HS-27A (cell line): ENCODE measurements at regions not wholly inside any gene's neighbourhood (a gene's known extent, or its start where the extent isn't known, plus 50 kb on each side); places are given as distances from the start of the nearest gene placed in this dataset.
"Not testable (repeated sequence)": the region's sequence is repeated elsewhere in the genome, so short reads cannot be mapped to it uniquely, and the experiment has no call there.

ENCODE experiments used
- DNase-seq: peaks from one replicate; pipeline ENCODE4 v3.0.0-alpha.2; 2012; ENCODE audit warnings: low read depth, missing footprints

DNA sequence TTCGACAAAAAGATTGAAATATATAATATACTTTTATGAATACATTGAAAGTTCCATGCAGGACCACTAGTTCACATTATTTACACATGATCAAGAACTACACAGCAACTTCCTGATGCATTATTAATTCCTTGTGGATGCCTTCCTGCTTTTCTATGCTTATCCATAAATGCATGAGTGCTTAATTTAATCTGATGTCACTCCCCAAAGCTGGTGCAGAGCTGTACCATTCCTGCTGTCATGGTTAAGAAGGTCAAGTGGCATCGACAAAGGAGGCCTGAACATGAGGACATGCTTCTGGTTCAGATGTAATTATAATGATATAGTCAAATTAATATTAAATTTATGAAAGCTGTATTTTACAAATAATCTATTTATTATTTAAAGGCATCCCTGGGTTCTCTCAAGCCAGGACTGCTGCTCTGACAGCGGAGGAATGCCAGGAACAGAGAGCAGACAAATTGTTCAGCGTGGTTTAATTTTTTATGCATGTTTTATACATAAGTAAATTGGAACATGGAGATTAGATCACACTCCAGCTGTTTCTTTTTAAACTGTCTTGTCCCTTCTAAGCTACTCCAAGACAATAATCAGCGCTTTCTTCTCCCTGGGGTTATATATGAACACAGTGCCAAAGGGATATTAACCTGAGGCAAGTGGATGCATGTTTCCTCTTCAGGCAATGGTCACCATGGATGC, 307.3 kb upstream of the CNTNAP5 start:
- no peak for DNase-seq

DNA sequence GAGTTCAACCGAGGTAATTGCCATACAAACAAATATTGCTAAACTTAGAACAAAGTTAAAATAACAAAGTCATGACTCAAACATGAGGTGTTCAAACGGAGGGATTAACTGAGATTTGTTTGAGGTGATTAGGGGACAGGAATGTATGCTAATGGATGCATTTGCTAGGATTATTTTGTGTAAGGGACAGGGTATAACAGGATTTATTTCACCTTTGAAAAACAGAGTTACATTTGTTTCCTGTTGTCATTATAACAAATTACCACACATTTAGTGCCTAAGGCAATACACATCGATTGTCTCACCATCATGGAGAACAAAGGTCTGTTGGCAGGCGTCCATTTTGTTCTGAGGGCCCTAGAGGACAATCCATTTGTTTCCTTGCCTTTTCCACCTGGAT, 304.3 kb upstream of the CNTNAP5 start:
- DNase-seq, result no peak

DNA sequence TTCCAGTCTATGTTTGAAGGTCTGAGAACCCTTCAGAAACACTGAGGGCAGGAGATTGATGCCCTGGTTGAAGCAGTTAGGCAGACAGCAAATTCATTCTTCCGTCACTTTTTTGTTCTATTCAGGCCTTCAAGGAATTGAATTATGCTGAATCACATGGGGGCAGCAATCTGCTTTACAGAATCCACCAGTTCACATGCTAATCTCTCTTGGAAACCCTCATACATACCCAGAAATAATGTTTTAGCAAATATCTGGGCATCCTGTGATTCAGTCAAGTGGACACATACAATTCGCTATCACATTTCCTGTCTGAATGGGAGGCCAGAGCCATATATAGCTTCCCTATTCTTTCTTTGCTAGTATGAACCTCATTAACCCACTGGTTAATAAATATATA, 301.4 kb upstream of the CNTNAP5 start:
- no peak for DNase-seq

DNA sequence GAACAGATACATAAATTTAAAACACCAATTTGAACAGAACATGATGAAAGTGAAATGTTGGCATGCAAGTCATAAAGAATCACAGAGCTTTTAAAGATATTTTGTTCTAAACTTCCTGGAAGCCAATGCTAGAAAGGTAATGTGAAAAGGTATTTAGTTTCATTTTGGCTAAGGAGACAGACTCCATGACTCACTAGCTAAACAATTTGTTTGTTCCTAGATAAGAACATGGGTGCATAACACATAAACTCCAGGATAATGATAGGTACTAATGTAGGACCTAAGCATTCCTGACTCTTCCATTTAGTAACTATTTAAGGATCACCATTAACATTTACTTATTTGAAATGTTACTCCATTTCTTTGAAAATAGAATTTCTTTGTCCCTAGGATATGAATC, 292.5 kb upstream of the CNTNAP5 start:
- DNase-seq, result no peak

DNA sequence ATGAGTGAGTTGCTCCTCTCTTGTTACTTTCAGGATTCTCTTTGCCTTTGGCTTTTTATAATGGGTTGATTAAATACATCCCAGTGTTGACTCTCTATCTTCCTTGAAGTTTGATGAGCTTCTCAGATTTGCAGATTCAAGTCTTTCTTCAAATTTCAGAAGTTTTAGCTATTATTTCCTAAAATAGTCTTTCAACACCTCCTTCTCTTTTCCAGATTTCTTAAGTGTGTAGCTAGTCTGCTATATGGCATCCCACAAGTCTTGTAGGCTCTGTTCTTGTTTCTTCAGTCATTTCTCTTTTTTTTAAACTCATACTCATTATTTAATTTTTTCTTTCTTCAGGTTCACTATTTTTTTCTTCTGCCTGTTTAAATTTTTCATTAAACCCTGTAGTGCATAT, 287.7 kb upstream of the CNTNAP5 start:
- no peak for DNase-seq

DNA sequence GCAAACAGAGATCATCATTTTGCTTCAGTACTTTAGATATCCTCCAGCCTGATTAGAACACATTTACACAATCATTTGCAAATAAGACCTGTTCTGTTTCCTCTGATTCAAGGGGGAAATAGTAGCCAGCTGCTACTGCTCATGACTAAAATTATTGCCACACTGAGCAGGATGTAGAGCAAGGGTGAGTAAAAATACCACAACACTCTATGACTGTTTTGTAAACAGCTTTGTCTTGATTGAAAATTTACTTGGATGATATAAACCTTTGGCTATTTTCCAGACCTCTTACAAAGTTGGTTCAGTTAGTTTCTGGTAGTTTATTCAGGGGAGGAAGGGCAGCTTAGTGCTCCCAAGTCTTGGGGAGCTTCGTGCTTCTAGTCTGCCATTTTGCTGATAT, 286.4 kb upstream of the CNTNAP5 start:
- no peak for DNase-seq

DNA sequence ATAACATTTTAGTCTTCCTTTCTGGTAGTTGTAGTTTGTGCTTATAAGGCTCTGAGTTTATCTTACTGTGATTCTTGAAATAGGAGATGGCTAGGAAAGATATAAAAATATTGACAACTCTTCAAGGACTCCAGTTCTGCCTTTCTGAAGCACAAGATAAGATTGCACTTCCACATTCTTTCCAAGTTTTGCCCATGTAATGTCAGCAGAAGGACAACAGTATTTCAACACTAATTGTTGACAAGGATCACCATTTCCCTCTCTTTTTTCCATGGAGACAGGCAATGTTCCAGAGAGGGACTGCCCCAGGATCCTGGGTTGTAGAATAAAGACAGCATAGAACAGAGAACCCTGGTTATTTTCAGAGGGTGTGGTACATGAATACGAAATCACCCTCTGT, 279.1 kb upstream of the CNTNAP5 start:
- DNase-seq, result no peak

DNA sequence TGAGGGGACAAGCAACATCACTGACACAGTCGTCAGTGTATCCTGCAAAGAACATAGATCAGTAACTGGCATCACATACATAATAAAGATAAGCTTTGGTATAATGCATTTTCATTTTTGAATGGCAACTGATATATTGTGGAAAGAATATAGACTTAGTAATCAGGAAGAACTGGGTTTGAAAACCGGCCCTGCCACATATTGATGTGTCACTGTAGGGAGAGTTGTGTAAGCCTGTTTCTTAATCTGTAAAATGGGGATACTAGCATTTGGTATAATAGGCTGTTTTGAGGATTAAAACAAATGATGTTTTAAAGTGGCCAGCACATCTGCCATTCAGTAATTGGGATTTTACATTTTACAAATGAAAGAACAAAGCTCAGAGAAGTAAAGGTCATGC, 277.8 kb upstream of the CNTNAP5 start:
- no peak for DNase-seq

DNA sequence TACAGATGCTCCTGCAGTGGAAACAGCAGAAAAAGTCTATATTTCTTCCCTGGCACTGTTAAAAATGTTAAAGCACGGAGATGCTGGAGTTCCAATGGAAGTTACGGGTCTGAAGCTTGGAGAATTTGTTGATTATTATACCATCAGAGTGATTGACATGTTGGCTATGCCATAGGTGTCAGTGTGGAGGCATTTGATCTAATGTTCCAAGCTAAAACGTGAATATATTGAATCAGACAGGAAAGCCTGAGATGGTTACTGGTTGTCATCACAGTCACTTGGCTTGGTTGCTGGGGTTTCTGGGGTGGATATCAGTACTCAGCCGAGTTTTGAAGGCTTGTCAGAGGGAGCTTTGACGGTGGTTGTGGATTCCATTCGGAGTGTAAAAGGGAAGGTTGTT, 262.9 kb upstream of the CNTNAP5 start:
- DNase-seq, result no peak

DNA sequence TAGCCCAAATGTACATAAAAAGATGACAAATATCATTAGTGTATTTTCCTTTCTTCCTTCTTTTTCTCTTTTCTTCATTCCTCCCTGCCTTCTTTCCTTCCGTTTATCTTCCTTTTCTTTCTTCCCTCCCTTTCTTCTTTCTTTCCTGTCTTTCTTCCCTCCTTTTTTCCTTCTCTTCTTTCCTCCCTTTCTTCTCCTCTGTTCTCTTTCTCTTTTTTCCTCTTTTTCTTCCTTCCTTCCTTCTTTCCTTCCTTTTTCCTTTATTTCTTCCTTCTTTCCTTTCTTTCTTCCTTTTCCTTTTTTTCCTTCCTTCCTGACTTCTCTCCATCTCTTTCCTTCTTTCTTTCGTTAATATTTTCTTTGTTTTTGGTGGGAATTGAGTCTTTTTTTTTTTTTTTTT, 256.9 kb upstream of the CNTNAP5 start:
- no peak for DNase-seq

DNA sequence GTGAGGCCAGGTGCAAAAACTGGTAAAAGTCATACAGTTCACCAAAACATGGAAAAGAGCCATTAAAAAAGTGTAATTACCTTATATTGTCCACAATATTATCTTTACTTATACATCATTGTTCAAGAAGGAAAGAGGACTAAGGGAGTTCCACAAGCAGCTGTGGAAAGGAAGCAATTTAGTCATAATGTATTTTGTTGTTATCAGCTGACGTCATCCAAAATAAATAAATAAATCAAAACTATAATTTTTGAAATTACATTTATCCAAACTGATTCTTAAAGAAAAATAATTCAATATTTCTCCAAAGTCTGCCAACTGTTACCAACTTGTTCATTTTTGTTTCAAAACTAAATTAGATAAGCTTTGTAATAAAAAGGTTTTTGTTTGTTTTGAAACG, 256.1 kb upstream of the CNTNAP5 start:
- DNase-seq, result no peak

DNA sequence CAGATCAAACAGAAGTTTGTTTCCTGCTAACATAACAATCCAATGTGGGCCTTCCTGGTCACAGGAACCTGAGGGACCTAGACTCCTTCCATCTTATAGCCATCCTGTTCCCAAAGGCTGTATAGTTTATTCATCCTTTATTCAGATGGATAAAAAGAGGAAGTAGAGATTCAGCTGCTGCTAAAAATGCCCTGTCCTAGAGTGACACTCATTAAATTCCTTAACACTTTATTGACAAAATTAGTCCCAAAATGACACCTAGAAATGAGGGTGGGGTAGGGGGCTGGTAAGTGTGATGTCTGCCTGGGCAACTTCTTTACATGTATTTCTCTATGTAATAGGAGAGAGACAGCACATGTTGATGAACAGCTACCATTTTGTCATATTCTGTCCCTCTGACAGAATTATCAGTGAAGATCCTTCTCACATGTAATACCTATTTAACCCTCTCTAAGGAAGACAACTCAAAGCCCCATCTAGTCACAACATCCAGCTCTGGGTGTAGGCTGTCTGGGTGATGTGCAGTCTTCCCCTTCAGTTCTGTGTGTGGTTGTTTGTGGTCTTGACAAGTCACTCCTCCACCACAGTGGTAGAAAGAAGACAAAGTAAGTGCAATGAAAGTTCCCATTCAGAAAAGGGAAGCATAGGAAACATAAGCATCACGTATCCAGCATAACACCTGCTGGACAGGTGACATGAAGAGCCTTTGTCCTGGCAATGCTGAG, 253.9 kb upstream of the CNTNAP5 start:
- DNase-seq, result no peak

DNA sequence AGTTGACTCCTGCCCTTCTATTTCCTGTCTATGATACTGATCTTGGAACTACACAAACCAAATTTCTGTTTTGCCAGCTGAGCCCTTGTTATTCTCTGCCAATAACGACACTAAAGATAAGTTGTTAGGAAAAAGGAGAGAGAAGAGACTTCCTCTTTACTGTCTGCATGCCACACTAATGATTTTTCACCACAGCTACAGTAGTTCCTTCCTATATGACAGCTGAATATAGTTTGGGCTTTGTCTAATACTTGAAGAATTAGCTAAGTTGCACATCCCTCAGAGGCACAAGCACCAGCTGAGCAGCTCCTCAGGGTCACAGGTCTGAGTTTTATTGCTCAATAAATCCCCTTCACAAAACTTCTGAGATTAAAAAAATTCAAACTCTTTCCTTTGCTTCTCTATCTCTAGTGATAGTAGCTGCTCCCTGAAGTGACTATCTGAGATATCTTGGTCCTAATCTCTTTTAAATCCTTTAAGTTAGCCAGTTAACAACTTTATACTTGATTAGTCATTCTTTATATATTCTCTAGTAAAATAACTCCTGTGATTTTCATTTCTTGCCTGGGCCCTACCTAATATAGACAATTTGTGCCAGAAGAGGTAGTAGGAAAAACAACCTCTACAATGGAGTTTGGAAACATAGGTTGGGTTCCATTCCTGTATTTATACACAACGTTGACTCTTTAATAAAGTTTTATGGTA, 253.0 kb upstream of the CNTNAP5 start:
- DNase-seq, result no peak

DNA sequence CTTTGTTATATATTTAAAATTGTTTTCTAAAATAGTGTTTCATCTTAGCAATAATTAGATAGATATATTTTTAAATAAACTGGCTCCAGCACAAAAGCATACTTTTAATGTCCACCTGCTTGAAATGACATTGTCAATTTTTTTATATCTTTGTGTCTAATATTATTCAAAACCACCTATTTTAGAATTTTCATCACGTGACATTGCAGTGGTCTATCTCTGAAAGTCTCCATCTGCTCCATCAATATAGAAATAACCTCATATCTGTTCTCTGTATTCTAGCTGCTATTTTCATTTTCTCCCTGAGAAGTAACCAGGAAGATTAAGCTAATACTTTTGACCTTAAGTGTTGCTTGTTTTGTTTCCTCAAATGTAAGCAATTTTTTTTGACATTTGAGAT, 248.0 kb upstream of the CNTNAP5 start:
- no peak for DNase-seq

DNA sequence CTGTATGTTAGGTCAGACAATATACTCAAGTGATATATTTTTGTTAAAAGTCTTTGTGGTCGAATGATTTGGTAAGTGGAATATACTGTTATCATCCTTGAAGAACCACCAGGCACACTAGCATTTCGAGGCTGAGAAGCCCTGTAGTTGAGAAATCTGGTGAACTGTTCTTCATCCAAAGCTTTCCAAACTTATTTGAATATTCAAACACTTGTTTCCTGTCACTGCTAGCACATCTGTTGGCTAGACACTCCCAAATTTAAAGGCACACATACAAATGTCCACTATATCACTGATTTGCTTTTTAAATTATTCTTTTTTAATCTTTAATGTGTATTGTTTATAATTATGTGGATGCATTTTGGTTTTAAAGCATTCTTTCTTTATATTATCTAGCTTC, 241.9 kb upstream of the CNTNAP5 start:
- no peak for DNase-seq

DNA sequence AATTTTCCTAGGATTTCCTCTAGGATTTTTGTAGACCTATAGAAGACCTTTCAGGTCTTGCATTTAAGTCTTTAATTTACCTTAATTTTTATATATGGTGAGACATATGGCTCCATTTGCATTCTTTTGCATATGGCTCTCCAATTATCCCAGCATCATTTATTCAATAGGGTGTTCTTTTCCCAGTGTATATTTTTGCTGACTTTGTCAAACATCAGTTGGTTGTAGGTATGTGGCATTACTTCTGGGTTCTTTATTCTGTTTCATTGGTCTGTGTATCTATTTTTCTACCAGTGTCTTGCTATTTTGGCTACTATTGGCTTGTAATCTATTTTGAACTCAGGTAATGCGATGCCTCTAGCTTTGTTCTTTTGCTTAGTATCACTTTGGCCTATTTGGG, 239.8 kb upstream of the CNTNAP5 start:
- DNase-seq, result no peak

DNA sequence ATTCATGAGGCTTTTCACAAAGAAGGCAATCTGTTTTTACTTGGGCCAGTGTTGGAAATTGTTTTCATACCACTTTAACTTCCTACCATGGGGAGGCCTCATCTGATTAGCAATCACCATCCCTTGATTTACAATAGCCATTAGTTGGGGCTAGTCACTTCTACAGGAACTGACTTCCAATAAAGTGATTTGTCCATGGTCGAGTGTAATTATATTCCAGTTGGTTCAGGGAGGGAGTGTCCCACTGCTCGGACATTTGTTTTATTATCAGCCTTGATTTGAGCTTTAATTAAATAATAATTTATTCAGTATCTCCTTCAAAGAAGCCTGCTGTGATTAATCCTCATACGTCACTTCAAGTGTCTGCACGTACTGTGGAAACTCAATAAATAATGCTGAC, 233.9 kb upstream of the CNTNAP5 start:
- DNase-seq, result no peak

DNA sequence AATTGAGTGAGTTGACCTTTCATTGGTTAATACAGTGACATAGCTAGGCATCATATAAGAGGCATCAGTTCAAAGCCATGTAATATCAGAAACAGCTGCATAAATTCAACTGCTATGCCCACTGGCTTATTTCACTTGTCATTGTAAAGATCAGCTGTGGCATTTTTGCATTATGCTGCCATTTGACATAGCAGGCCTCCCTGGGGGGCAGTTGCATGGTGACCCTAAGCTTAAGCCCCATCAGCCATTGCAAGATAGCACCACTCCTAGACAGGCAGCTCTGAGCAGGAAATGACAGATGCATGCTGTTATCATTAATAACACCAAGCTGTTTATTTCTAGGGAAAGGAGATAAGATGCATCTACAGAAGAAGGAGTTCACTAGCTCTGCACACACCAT, 233.4 kb upstream of the CNTNAP5 start:
- DNase-seq, result no peak

DNA sequence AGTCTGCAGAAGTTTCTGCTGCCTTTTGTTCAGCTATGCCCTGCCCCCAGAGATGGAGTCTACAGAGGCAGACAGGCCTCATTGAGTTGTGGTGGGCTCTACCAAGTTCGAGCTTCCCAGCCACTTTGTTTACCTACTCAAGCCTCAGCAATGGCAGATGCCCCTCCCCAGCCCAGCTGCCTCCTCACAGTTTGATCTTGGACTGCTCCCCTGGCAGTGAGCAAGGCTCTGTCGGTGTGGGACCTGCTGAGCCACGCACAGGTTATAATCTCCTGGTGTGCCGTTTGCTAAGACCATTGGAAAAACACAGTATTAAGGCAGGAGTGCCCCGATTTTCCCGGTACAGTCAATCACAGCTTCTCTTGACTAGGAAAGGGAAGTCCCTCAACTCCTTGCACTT, 221.0 kb upstream of the CNTNAP5 start:
- not testable (repeated sequence) for DNase-seq

DNA sequence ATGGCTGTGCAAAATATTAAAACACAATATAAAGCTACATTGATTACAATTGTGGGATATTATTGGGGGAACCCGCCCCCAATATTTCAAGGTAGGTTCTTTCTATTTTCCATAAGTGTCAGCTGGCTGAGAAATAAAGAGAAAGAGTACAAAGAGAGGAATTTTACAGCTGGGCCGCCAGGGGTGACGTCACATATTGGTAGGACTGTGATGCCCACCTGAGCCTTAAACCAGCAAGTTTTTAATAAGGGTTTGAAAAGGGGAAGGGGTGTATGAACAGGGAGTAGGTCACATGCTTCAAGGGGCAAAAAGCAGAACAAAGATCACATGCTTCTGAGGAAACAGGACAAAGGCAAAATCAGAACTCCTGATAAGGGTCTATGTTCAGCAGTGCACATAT, 219.3 kb upstream of the CNTNAP5 start:
- not testable (repeated sequence) for DNase-seq

DNA sequence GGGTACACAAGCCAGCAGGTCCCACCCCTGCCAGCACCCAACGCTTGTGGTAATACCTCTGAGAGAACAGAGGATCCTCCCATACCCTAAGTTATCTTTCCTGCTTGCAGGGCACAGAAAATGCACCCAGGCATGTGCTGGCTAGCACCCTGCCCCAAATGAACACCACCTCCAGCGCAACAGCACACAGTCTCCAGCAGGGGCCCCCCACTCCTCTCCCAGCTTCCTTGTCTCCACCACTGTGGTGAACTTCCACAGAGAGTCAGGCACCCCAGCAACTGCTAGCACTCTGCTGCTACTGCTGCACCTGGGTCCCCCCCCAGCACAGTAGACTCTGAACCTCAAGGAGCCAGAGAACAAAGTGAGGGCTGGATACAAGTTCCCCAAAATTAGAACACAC, 216.8 kb upstream of the CNTNAP5 start:
- no peak for DNase-seq

DNA sequence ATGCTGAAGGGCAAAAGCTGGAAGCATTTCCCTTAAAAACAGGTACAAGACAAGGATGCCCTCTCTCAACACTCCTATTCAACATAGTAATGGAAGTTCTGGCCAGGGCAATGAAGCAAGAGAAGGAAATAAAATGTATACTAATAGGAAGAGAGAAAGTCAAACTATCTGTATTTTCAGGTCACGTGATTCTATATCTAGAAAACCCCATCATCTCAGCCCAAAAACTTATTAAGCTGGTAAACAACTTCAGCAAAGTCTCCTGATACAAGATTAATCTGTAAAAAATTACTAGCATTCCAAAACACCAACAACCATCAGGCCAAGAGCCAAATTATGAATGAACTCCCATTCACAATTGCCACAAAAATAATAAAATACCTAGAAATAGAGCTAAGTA, 213.2 kb upstream of the CNTNAP5 start:
- DNase-seq, result no peak

DNA sequence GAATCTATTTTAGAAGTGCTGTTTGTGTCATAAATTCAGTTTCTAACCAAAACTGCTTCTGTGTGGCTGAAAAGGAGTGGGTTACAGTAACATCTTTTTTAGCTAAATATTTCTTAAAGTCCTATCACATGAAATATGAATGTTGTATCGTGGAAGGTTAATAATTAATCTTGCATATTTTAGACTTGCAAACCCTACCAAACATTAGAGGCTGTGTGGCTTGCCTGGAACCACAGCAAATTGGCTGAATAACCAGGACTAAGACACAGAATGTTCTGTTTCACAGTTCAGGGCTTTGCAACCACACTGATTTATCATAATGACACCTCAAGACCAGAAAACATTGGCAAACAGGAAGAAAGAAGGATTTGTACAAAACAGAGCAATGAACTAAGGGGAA, 208.9 kb upstream of the CNTNAP5 start:
- no peak for DNase-seq
